GM23338 (cell line): ENCODE measurements at regions not wholly inside any gene's neighbourhood (a gene's known extent, or its start where the extent isn't known, plus 50 kb on each side); places are given as distances from the start of the nearest gene placed in this dataset.

Experiments used
- ATAC-seq: fragments of 200-7000 bp; cut with Tn5 transposase; 3 replicates; pipeline ENCODE4 v1.9.1; 2020
- DNase-seq: peaks from one replicate; pipeline ENCODE4 v3.0.0-alpha.2; 2015; ENCODE audit warnings: low spot score
- H2AFZ ChIP-seq: fragments of 200-600 bp; sonication (generic); 2 replicates; pipeline ENCODE4 v1.8.0; 2016; ENCODE audit warnings: antibody characterized with exemption, mild to moderate bottlenecking, moderate library complexity
- H3F3A ChIP-seq: fragments of 200-600 bp; sonication (generic); replicated peaks from 2 replicates; pipeline ENCODE4 v1.8.0; 2017; ENCODE audit warnings: antibody characterized with exemption, mixed run types, low read depth
- H3K27ac ChIP-seq: fragments of 200-600 bp; sonication (generic); 2 replicates; pipeline ENCODE4 v1.6.1; 2016; ENCODE audit warnings: low read depth
- H3K27me3 ChIP-seq: fragments of 200-600 bp; sonication (generic); 2 replicates; pipeline ENCODE4 v1.8.0; 2016; ENCODE audit warnings: mild to moderate bottlenecking, mixed run types, moderate library complexity; ENCODE audit not compliant: insufficient read depth
- H3K36me3 ChIP-seq: fragments of 200-600 bp; sonication (generic); 2 replicates; pipeline ENCODE4 v1.8.0; 2016; ENCODE audit warnings: mild to moderate bottlenecking; ENCODE audit not compliant: insufficient read depth
- H3K4me1 ChIP-seq: fragments of 200-600 bp; sonication (generic); 2 replicates; pipeline ENCODE4 v1.8.0; 2016; ENCODE audit warnings: mild to moderate bottlenecking, moderate library complexity; ENCODE audit not compliant: insufficient read depth
- H3K4me2 ChIP-seq: fragments of 200-600 bp; sonication (generic); 2 replicates; pipeline ENCODE4 v1.7.1; 2017; ENCODE audit warnings: mixed run types
- H3K4me3 ChIP-seq: fragments of 200-600 bp; sonication (generic); 2 replicates; pipeline ENCODE4 v1.6.1; 2016; ENCODE audit warnings: mixed run types
- H3K79me2 ChIP-seq: fragments of 200-600 bp; sonication (generic); replicated peaks from 2 replicates; pipeline ENCODE4 v1.8.0; 2017; ENCODE audit warnings: mild to moderate bottlenecking; ENCODE audit not compliant: insufficient read depth
- H3K9me2 ChIP-seq: fragments of 200-600 bp; sonication (generic); 2 replicates; pipeline ENCODE4 v1.8.0; 2017; ENCODE audit not compliant: insufficient read depth
- H4K20me1 ChIP-seq: fragments of 200-600 bp; sonication (generic); replicated peaks from 2 replicates; pipeline ENCODE4 v1.8.0; 2017; ENCODE audit warnings: mild to moderate bottlenecking; ENCODE audit not compliant: insufficient read depth
- H3K27ac Mint-ChIP-seq: 2 replicates; pipeline ENCODE4 v1.8.0; 2020; ENCODE audit warnings: inconsistent platforms, mild to moderate bottlenecking, moderate library complexity, mixed read lengths
- H3K27me3 Mint-ChIP-seq: 3 replicates; pipeline ENCODE4 v1.8.0; 2022; ENCODE audit warnings: low read depth, mild to moderate bottlenecking, moderate library complexity, mixed read lengths, inconsistent platforms; ENCODE audit not compliant: insufficient read depth, poor library complexity
- H3K36me3 Mint-ChIP-seq: 3 replicates; pipeline ENCODE4 v1.8.0; 2021; ENCODE audit warnings: low read depth, mild to moderate bottlenecking, inconsistent platforms, moderate library complexity, mixed read lengths
- H3K4me1 Mint-ChIP-seq: 3 replicates; pipeline ENCODE4 v1.8.0; 2020; ENCODE audit warnings: mild to moderate bottlenecking, inconsistent platforms, mixed read lengths
- H3K4me3 Mint-ChIP-seq: 3 replicates; pipeline ENCODE4 v1.8.0; 2021; ENCODE audit warnings: moderate library complexity, mild to moderate bottlenecking, inconsistent platforms, mixed read lengths
- H3K9me3 Mint-ChIP-seq: 3 replicates; pipeline ENCODE4 v1.8.0; 2020; ENCODE audit warnings: moderate library complexity, mild to moderate bottlenecking, inconsistent platforms, mixed read lengths
- CTCF ChIP-seq, 2 experiments: fragments of 200-600 bp in 1 of 2; sonication (generic) in 1 of 2; conservative IDR thresholded peaks; 2 replicates each; pipeline versions ENCODE4 v1.5.1 to v1.6.1; 2016 to 2017; ENCODE audit warnings: antibody characterized with exemption in 2 of 2, low read depth in 2 of 2, mild to moderate bottlenecking in 2 of 2, moderate library complexity in 1 of 2
- ETS1 ChIP-seq: IDR thresholded peaks from 2 replicates; pipeline ENCODE4 v1.6.1; 2016; ENCODE audit warnings: antibody characterized with exemption
- EZH2 ChIP-seq: fragments of 200-600 bp; sonication (generic); IDR thresholded peaks from one replicate; pipeline ENCODE4 v1.8.0; 2017; ENCODE audit warnings: antibody characterized with exemption, mild to moderate bottlenecking, low read depth; ENCODE audit not compliant: unreplicated experiment
- EZH2phosphoT487 ChIP-seq: fragments of 200-600 bp; sonication (generic); IDR thresholded peaks from one replicate; pipeline ENCODE4 v1.8.1; 2018; ENCODE audit warnings: antibody characterized with exemption; ENCODE audit not compliant: unreplicated experiment
- POLR2AphosphoS5 ChIP-seq: IDR thresholded peaks from 2 replicates; pipeline ENCODE4 v1.6.1; 2016; ENCODE audit warnings: antibody characterized with exemption, low read depth
- STAT1 ChIP-seq: IDR thresholded peaks from one replicate; pipeline ENCODE4 v1.6.1; 2016; ENCODE audit warnings: antibody characterized with exemption; ENCODE audit not compliant: unreplicated experiment
- ZNF114 ChIP-seq: fragments of 250-450 bp; sonication (Bioruptor Pico); IDR thresholded peaks from 2 replicates; pipeline ENCODE4 v1.5.0; 2020; ENCODE audit warnings: mild to moderate bottlenecking, moderate library complexity
- ZNF462 ChIP-seq: fragments of 250-450 bp; sonication (Bioruptor Pico); IDR thresholded peaks from 2 replicates; pipeline ENCODE4 v1.5.0; 2020; ENCODE audit warnings: mild to moderate bottlenecking, moderate library complexity

- Histone ChIP-seq H3K4me1 (no peaks in the 10 kb centered on the region), H2AFZ (0 out of 2 replicates have a peak overlapping the region, but pooled peaks have one; percentile 8)
These were observed 594.6 kb downstream of the ADCYAP1 start for GRCh38 chr18:1499265-1499664.

GRCh38 chr18:1503847-1504246 lies 599.2 kb downstream of the ADCYAP1 start:
- ATAC-seq (no peak), DNase-seq (no peak)
- TF ChIP-seq EZH2phosphoT487, result no peak
- Histone ChIP-seq H3K4me2 (no peak overlapping the region), H3F3A (no peaks in the 10 kb centered on the region), H2AFZ (no peak overlapping the region), H3K36me3 (no peaks in the 10 kb centered on the region), H4K20me1 (no peaks in the 10 kb centered on the region), H3K4me1 (peaks cover 4% of the 10 kb centered on the region; the same call in 1 of the 2 replicates), H3K9me2 (no peaks in the 10 kb centered on the region), H3K27ac (no peak overlapping the region), H3K27me3 (no peaks in the 10 kb centered on the region), H3K79me2 (no peaks in the 10 kb centered on the region), H3K4me3 (no peak overlapping the region)
- no peaks in the 10 kb centered on the region; the same call in 2 of the 3 replicates for H3K9me3 Mint-ChIP-seq
- H3K27ac Mint-ChIP-seq, result no peak overlapping the region
- H3K4me1 Mint-ChIP-seq, result peaks cover 10% of the 10 kb centered on the region
- H3K4me3 Mint-ChIP-seq, result no peak overlapping the region
- no peaks in the 10 kb centered on the region for H3K27me3 Mint-ChIP-seq
- H3K36me3 Mint-ChIP-seq, result no peaks in the 10 kb centered on the region

More at GRCh38 chr18:1499265-1499664, 594.6 kb downstream of the ADCYAP1 start:
- Histone ChIP-seq H3K4me3 (no peak overlapping the region), H3K36me3 (no peaks in the 10 kb centered on the region), H3K4me2 (no peak overlapping the region), H3K9me2 (no peaks in the 10 kb centered on the region), H3F3A (no peaks in the 10 kb centered on the region), H3K79me2 (no peaks in the 10 kb centered on the region), H4K20me1 (no peaks in the 10 kb centered on the region), H3K27ac (no peak overlapping the region), H3K27me3 (no peaks in the 10 kb centered on the region)
- ATAC-seq (no peak), DNase-seq (no peak)
- H3K9me3 Mint-ChIP-seq, result peaks cover 20% of the 10 kb centered on the region; the same call in 2 of the 3 replicates
- no peaks in the 10 kb centered on the region for H3K27me3 Mint-ChIP-seq
- TF ChIP-seq STAT1, result no peak
- TF ChIP-seq CTCF (conservative IDR thresholded peaks at IDR 0.05; ENCODE audit: low read depth in 2 of 2), result peak in 1 of 2 experiments; percentile 36; a peak in 2 of 4 replicates
- no peaks in the 10 kb centered on the region for H3K4me1 Mint-ChIP-seq
- H3K27ac Mint-ChIP-seq, result no peak overlapping the region
- no peak overlapping the region for H3K4me3 Mint-ChIP-seq
- peaks cover 9% of the 10 kb centered on the region; the same call in 2 of the 3 replicates for H3K36me3 Mint-ChIP-seq

- no peak overlapping the region for H3K4me3 Mint-ChIP-seq
- no peaks in the 10 kb centered on the region for H3K79me2 ChIP-seq
- H3K27ac ChIP-seq, result no peak overlapping the region
- no peaks in the 10 kb centered on the region for H3K27me3 ChIP-seq
- no peak overlapping the region for H3K27ac Mint-ChIP-seq
- peaks cover 4% of the 10 kb centered on the region; the same call in 1 of the 2 replicates for H3K4me1 ChIP-seq
- no peak overlapping the region for H3K4me3 ChIP-seq
- no peaks in the 10 kb centered on the region for H4K20me1 ChIP-seq
- no peaks in the 10 kb centered on the region for H3F3A ChIP-seq
- H3K36me3 ChIP-seq, result no peaks in the 10 kb centered on the region
- peaks cover 10% of the 10 kb centered on the region for H3K4me1 Mint-ChIP-seq
- ATAC-seq, result peak; percentile 82
- no peaks in the 10 kb centered on the region for H3K36me3 Mint-ChIP-seq
- DNase-seq, result peak; percentile 47
- no peaks in the 10 kb centered on the region; the same call in 2 of the 3 replicates for H3K9me3 Mint-ChIP-seq
- H3K9me2 ChIP-seq, result no peaks in the 10 kb centered on the region
- H2AFZ ChIP-seq, result no peak overlapping the region
- no peak overlapping the region for H3K4me2 ChIP-seq
- no peaks in the 10 kb centered on the region for H3K27me3 Mint-ChIP-seq
- TF ChIP-seq ZNF114, result no peak
- TF ChIP-seq ZNF462 (CRISPR knock-in tag), result no peak
- TF ChIP-seq STAT1, result no peak
- TF ChIP-seq EZH2, result no peak
- no peak for TF ChIP-seq ETS1
- no peak for TF ChIP-seq POLR2AphosphoS5
These were observed 601.2 kb downstream of the ADCYAP1 start for GRCh38 chr18:1505856-1506255.
